GM13976 (cell line): ENCODE measurements at regions not wholly inside any gene's neighbourhood (a gene's known extent, or its start where the extent isn't known, plus 50 kb on each side); places are given as distances from the start of the nearest gene placed in this dataset.

Source experiments
- DNase-seq: peaks from one replicate; pipeline ENCODE4 v3.0.0; 2012; ENCODE audit warnings: low spot score
- CTCF ChIP-seq: IDR thresholded peaks from 2 replicates; pipeline ENCODE4 v1.5.1; 2012; ENCODE audit warnings: borderline replicate concordance, mild to moderate bottlenecking; ENCODE audit not compliant: insufficient read depth; ENCODE audit errors: extremely low read depth, missing control alignments, control extremely low read depth
- in situ Hi-C: fragments of 300-500 bp; cut with MboI; formaldehyde crosslinking; loops from one replicate; pipeline ENCODE4 v1.12.0; 2022; ENCODE audit warnings: low sequenced_read_pairs, mixed read lengths, inconsistent platforms; ENCODE audit not compliant: unreplicated experiment

- no peak for DNase-seq
- TF ChIP-seq CTCF: no peak
- in situ Hi-C loops: no loop called here
Observed at GRCh38 chr15:93332168-93332553, 243.2 kb upstream of the RGMA start.

GRCh38 chr15:93331545-93332167 is 242.6 kb upstream of the RGMA start:
- in situ Hi-C loops: no loop called here
- no peak for DNase-seq
- TF ChIP-seq CTCF: no peak

GRCh38 chr15:93330912-93331544 is 242.0 kb upstream of the RGMA start:
- no peak for DNase-seq
- TF ChIP-seq CTCF: no peak
- in situ Hi-C loops: no loop called here

GRCh38 chr15:93327364-93327763 is 238.4 kb upstream of the RGMA start:
- no peak for TF ChIP-seq CTCF
- DNase-seq: no peak
- in situ Hi-C loops: no loop called here

GRCh38 chr15:93324186-93324975 is 235.4 kb upstream of the RGMA start:
- no peak for DNase-seq
- TF ChIP-seq CTCF: no peak
- in situ Hi-C loops: no loop called here

- TF ChIP-seq CTCF: no peak
- in situ Hi-C loops: no loop called here
- DNase-seq: no peak
Observed at GRCh38 chr15:93321881-93322282, 232.9 kb upstream of the RGMA start.
